KMS-11 (cell line): ENCODE measurements at regions not wholly inside any gene's neighbourhood (a gene's known extent, or its start where the extent isn't known, plus 50 kb on each side); places are given as distances from the start of the nearest gene placed in this dataset.

Source experiments
- H2AFZ ChIP-seq: fragments of 200-600 bp; sonication (generic); 2 replicates; pipeline ENCODE4 v1.6.1; 2016; ENCODE audit warnings: antibody characterized with exemption, mixed run types, low read depth
- H3K27ac ChIP-seq: fragments of 200-600 bp; sonication (generic); 2 replicates; pipeline ENCODE4 v1.6.1; 2016; ENCODE audit warnings: mild to moderate bottlenecking, mixed run types
- H3K27me3 ChIP-seq: fragments of 200-600 bp; sonication (generic); 2 replicates; pipeline ENCODE4 v1.6.1; 2017; ENCODE audit warnings: mild to moderate bottlenecking, low read depth, mixed run types, moderate library complexity; ENCODE audit not compliant: insufficient read depth
- H3K36me3 ChIP-seq: fragments of 200-600 bp; sonication (generic); 2 replicates; pipeline ENCODE4 v1.6.1; 2017; ENCODE audit warnings: mild to moderate bottlenecking, mixed run types; ENCODE audit not compliant: insufficient read depth
- H3K4me1 ChIP-seq: fragments of 200-600 bp; sonication (generic); 2 replicates; pipeline ENCODE4 v1.6.1; 2016; ENCODE audit warnings: mild to moderate bottlenecking, low read depth, mixed run types; ENCODE audit not compliant: poor library complexity, severe bottlenecking
- H3K4me2 ChIP-seq: fragments of 200-600 bp; sonication (generic); 2 replicates; pipeline ENCODE4 v1.7.0; 2016; ENCODE audit warnings: mild to moderate bottlenecking, mixed run types
- H3K4me3 ChIP-seq: fragments of 200-600 bp; sonication (generic); IDR thresholded peaks from 2 replicates; pipeline ENCODE4 v1.6.1; 2017; ENCODE audit warnings: low read depth, low read length, mixed read lengths; ENCODE audit not compliant: insufficient read depth
- H3K79me2 ChIP-seq: fragments of 200-600 bp; sonication (generic); 2 replicates; pipeline ENCODE4 v1.6.1; 2016; ENCODE audit warnings: low read depth, mixed run types; ENCODE audit not compliant: insufficient read depth
- H3K9ac ChIP-seq: fragments of 200-600 bp; sonication (generic); 2 replicates; pipeline ENCODE4 v1.6.1; 2016; ENCODE audit warnings: mild to moderate bottlenecking, mixed run types
- H4K20me1 ChIP-seq: fragments of 200-600 bp; sonication (generic); 2 replicates; pipeline ENCODE4 v1.6.1; 2016; ENCODE audit warnings: mild to moderate bottlenecking, mixed run types; ENCODE audit not compliant: insufficient read depth
- TF ChIP-seq, protein P1 (sequence below): fragments of 200-600 bp; sonication (generic); conservative IDR thresholded peaks from 2 replicates; pipeline ENCODE4 v1.6.1; 2017; ENCODE audit warnings: low read depth, mild to moderate bottlenecking, antibody characterized with exemption, low read length, moderate library complexity, mixed read lengths

DNA sequence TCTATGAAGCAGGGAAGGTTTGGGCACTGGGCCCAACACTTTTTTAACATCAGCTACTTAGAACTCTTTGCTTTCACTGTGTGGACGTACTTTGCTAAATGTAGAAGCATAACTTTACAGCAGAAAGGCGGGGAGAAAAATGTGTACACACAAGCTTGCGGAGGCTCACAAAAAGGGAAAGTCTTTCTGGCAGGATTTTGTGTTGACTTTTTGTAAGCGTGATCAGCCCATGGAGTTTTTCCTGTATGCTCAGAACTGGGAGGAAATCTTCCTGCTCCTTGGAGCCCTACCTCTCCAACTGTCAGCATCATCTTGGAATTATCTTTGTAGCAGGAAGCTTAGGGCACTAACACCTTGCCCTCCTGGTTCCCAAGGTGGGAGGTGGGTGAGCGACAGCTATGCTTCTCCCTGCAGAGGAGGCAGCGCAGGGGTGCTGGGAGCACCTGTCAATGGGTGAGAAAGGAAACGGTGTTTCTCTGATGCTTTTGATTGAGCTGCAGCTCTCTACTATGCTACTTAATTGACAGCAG, 321.9 kb downstream of the GADD45G start:
- Histone ChIP-seq H3K4me1 (peaks cover 4% of the 10 kb centered on the region), H3K4me3 (no peak overlapping the region)

DNA sequence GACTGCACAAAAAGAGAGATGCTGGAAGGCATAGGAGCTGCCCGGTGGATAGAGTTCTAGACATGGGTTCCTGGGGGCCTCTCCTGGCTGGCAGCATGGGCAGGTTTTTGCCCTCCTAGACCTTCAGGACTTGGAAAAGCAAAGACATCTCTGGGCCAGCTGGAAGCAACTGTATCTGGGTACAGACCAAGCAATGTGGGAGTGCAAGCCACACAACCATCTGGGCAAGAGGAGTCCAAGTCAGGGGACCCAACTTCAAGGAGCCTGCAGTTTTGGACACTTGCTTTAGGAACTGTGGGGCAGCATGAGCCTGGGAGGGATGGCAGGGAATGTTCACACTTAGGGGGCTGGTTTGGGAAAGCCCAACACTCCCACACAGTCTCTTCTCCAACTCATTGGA, 323.3 kb downstream of the GADD45G start:
- Histone ChIP-seq H3K27ac (no peak overlapping the region), H2AFZ (no peak overlapping the region), H3K4me1 (peaks cover 4% of the 10 kb centered on the region), H4K20me1 (no peaks in the 10 kb centered on the region), H3K36me3 (no peaks in the 10 kb centered on the region), H3K27me3 (no peaks in the 10 kb centered on the region), H3K4me3 (no peak overlapping the region), H3K9ac (no peak overlapping the region), H3K79me2 (no peaks in the 10 kb centered on the region), H3K4me2 (no peak overlapping the region)
- TF ChIP-seq, protein P1, sequence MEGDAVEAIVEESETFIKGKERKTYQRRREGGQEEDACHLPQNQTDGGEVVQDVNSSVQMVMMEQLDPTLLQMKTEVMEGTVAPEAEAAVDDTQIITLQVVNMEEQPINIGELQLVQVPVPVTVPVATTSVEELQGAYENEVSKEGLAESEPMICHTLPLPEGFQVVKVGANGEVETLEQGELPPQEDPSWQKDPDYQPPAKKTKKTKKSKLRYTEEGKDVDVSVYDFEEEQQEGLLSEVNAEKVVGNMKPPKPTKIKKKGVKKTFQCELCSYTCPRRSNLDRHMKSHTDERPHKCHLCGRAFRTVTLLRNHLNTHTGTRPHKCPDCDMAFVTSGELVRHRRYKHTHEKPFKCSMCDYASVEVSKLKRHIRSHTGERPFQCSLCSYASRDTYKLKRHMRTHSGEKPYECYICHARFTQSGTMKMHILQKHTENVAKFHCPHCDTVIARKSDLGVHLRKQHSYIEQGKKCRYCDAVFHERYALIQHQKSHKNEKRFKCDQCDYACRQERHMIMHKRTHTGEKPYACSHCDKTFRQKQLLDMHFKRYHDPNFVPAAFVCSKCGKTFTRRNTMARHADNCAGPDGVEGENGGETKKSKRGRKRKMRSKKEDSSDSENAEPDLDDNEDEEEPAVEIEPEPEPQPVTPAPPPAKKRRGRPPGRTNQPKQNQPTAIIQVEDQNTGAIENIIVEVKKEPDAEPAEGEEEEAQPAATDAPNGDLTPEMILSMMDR = no peak

More for the DNA sequence above, 321.9 kb downstream of the GADD45G start:
- Histone ChIP-seq H3K4me2 (no peak overlapping the region), H3K9ac (no peak overlapping the region), H3K27me3 (no peaks in the 10 kb centered on the region), H2AFZ (no peak overlapping the region), H3K36me3 (no peaks in the 10 kb centered on the region), H3K27ac (no peak overlapping the region), H3K79me2 (no peaks in the 10 kb centered on the region), H4K20me1 (no peaks in the 10 kb centered on the region)
- TF ChIP-seq, protein P1 = no peak

DNA sequence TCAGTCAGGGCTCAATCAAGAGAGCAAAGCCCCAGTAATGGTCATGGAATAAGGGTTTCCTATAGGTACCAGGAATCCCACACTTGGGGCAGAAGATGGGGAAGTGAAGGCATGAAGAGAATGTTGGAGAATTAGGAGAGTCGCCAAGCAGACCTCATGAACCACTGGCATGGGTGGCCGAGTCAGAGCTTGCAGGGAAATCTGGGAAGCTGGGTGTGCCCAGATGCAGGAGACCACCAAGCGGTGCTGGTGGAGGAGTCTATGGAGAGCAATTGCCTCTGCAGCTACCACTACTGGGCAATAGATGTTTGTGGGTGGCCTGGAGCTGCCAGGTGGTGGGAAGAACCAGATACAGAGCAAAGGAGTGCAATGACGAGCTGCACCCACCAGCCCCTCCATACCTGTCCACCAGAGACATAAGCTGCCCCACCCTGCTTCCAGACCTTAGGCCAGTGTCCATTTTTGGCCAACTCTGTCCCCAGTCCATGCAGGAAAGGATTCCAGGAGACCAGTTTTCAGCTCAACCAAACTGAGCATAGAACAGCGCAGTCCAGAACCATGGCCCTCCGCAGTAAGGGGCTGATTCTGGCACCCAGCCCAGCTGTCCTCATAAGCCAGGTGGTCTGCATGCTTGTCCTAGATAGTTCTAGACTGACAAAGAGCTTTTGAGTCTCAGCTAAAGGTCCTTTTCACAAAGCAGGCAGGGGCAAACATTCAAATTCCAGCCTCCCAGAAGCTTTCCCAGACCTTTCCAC, 323.9 kb downstream of the GADD45G start:
- no peak overlapping the region for H3K4me2 ChIP-seq
- no peaks in the 10 kb centered on the region for H3K79me2 ChIP-seq
- H3K27me3 ChIP-seq = no peaks in the 10 kb centered on the region
- no peak overlapping the region for H3K27ac ChIP-seq
- H3K4me3 ChIP-seq = no peak overlapping the region
- no peak overlapping the region for H2AFZ ChIP-seq
- no peaks in the 10 kb centered on the region for H3K36me3 ChIP-seq
- peaks cover 4% of the 10 kb centered on the region for H3K4me1 ChIP-seq
- TF ChIP-seq, protein P1 = no peak
- H3K9ac ChIP-seq = no peak overlapping the region
- no peaks in the 10 kb centered on the region for H4K20me1 ChIP-seq

DNA sequence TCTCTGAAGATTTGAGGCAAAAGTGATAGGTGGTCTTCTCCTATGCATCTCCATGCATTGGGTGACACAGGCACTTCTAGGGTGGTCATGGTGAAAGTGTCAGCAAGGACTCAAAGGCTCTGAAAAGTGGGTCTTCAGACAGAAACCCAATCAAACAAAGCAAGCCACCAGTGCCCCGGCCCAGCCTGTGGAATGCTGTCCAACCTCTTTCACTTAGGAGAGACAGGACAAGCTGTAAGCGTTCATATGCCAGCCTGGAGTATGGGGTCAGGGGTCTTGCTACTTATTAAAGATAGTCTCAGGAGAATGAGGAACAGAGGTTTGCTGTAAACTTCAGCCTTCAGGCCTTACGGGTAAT, 324.5 kb downstream of the GADD45G start:
- no peak overlapping the region for H3K4me2 ChIP-seq

More for the DNA sequence above, 324.5 kb downstream of the GADD45G start:
- no peak overlapping the region for H3K4me3 ChIP-seq
- no peaks in the 10 kb centered on the region for H4K20me1 ChIP-seq
- no peaks in the 10 kb centered on the region for H3K79me2 ChIP-seq
- TF ChIP-seq, protein P1 = no peak
- no peaks in the 10 kb centered on the region for H3K4me1 ChIP-seq
- H3K27ac ChIP-seq = no peak overlapping the region
- no peaks in the 10 kb centered on the region for H3K27me3 ChIP-seq
- H2AFZ ChIP-seq = no peak overlapping the region
- H3K36me3 ChIP-seq = no peaks in the 10 kb centered on the region
- no peak overlapping the region for H3K9ac ChIP-seq
